T-cell (primary cell): ENCODE measurements at regions not wholly inside any gene's neighbourhood (a gene's known extent, or its start where the extent isn't known, plus 50 kb on each side); places are given as distances from the start of the nearest gene placed in this dataset.

ENCODE experiments used
- ATAC-seq, 4 experiments: fragments of 200-7000 bp in 3 of 4; fragments of 150-1000 bp in 1 of 4; cut with Tn5 transposase; replicated peaks in 1 of 4; 1 replicate in 3 of 4; 2 replicates in 1 of 4; pipeline ENCODE4 v1.10.0; 2021; ENCODE audit warnings: moderate library complexity in 3 of 4, mild to moderate bottlenecking in 2 of 4, moderate number of reproducible peaks in 1 of 4
- CTCF ChIA-PET, 2 donors: fragments of 300-600 bp; sonication (Branson Sonifier 250); formaldehyde crosslinking; loops; one replicate each; lab custom pipeline; 2022; ENCODE audit warnings: antibody characterized with exemption in 2 of 2; lab: Charles Lee
- POLR2A ChIA-PET, 2 donors: fragments of 300-600 bp; sonication (Branson Sonifier 250); formaldehyde crosslinking; loops; one replicate each; lab custom pipeline; 2022; ENCODE audit warnings: antibody characterized with exemption in 2 of 2; lab: Charles Lee
- DNase-seq, 35 experiments: peaks; one replicate each; pipeline versions ENCODE4 v3.0.0 to v3.0.0-alpha.2; 2013 to 2023
- H3K27ac ChIP-seq: one replicate; pipeline ENCODE4 v1.5.1; 2013; ENCODE audit warnings: low read length
- H3K27me3 ChIP-seq, 2 experiments: replicated peaks in 1 of 2; 1 replicate in 1 of 2; 2 replicates in 1 of 2; pipeline versions ENCODE4 v1.6.1 to v1.7.0; 2013; ENCODE audit warnings: low read length in 1 of 2, mixed read lengths in 1 of 2; ENCODE audit not compliant: control insufficient read depth in 2 of 2, insufficient read depth in 2 of 2; ENCODE audit errors: extremely low read depth in 1 of 2
- H3K36me3 ChIP-seq, 2 donors: 1 replicate in 1 of 2; 2 replicates in 1 of 2; pipeline versions ENCODE4 v1.6.1 to v1.7.0; 2013; ENCODE audit warnings: low read length in 1 of 2; ENCODE audit not compliant: control insufficient read depth in 2 of 2, insufficient read depth in 1 of 2; ENCODE audit errors: extremely low read depth in 1 of 2
- H3K4me1 ChIP-seq, 2 experiments: 1 replicate in 1 of 2; 2 replicates in 1 of 2; pipeline versions ENCODE4 v1.6.1 to v1.7.0; 2013; ENCODE audit warnings: low read length in 2 of 2, mixed read lengths in 1 of 2; ENCODE audit not compliant: insufficient read depth in 2 of 2, control insufficient read depth in 1 of 2; ENCODE audit errors: extremely low read depth in 1 of 2
- H3K4me3 ChIP-seq, 2 donors: 1 replicate in 1 of 2; 2 replicates in 1 of 2; pipeline versions ENCODE4 v1.5.1 to v1.7.0; 2013; ENCODE audit warnings: mild to moderate bottlenecking in 2 of 2, low read length in 1 of 2, moderate library complexity in 1 of 2; ENCODE audit not compliant: control insufficient read depth in 1 of 2; ENCODE audit errors: extremely low read depth in 1 of 2
- H3K9me3 ChIP-seq: 2 replicates; pipeline ENCODE4 v1.7.0; 2013
- H3K27ac Mint-ChIP-seq, 2 donors: one replicate each; pipeline ENCODE4 v1.8.0; 2020 to 2021; ENCODE audit warnings: mild to moderate bottlenecking in 2 of 2, mixed read lengths in 2 of 2
- H3K27me3 Mint-ChIP-seq, 2 donors: one replicate each; pipeline ENCODE4 v1.8.0; 2021 to 2022; ENCODE audit warnings: mixed read lengths in 2 of 2
- H3K36me3 Mint-ChIP-seq: one replicate; pipeline ENCODE4 v1.8.0; 2021; ENCODE audit warnings: mixed read lengths
- H3K4me1 Mint-ChIP-seq, 3 donors: one replicate each; pipeline ENCODE4 v1.8.0; 2020 to 2022; ENCODE audit warnings: mixed read lengths in 3 of 3, mild to moderate bottlenecking in 1 of 3
- H3K4me3 Mint-ChIP-seq, 3 donors: one replicate each; pipeline ENCODE4 v1.8.0; 2020 to 2022; ENCODE audit warnings: mild to moderate bottlenecking in 3 of 3, mixed read lengths in 3 of 3, moderate library complexity in 3 of 3
- H3K9me3 Mint-ChIP-seq, 3 donors: one replicate each; pipeline ENCODE4 v1.8.0; 2020 to 2022; ENCODE audit warnings: mixed read lengths in 3 of 3
- WGBS: methylation state at CpG from one replicate; pipeline ENCODE4 v1.1.5; 2013; ENCODE audit warnings: missing lambda C conversion rate; ENCODE audit not compliant: insufficient coverage; 5-methylcytosine and 5-hydroxymethylcytosine counted together

DNA sequence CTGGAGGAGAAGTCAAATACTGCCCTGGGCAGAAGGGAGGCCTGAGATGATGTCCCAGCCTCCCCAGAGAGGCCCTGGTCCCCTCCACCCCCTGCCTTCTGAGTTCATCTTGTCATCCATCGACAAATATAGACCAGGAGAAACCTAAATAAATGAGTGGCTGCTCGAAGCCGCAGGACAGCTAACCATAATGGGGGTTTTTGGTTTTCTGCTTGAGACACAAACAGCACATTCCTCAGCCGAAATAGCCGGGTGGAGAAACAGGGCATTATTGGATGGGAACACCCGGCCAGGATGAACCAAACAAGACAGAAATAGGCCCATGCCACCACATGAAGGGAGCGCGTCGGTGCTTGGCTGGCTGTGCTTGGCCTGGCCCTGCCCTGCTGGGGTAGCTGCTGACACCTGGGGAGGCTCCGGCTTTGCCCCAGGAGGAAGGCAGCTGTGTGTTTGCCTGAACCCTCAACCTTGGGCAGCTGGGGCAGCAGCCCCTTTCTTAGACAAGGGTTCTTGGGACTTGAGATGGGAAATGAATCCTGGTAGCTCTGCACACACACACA is 188.1 kb downstream of the IRX5 start:
- Mint-ChIP-seq H3K27ac (no peak overlapping the region), H3K27me3 (peaks cover 0 to 3% of the 10 kb centered on the region in 2 donors), H3K36me3 (no peaks in the 10 kb centered on the region), H3K9me3 (peaks cover 3 to 5% (median 3%) of the 10 kb centered on the region in 3 donors), H3K4me1 (no peaks in the 10 kb centered on the region), H3K4me3 (no peak overlapping the region)
- ATAC-seq (no peak), DNase-seq (no peak)
- 91% methylated on average over 10 of the region's 10 CpGs for WGBS
- no peak overlapping the region for H3K27ac ChIP-seq
- H3K27me3 ChIP-seq: peaks cover 0 to 9% of the 10 kb centered on the region in 2 experiments
- no peak overlapping the region for H3K4me3 ChIP-seq
- CTCF ChIA-PET: no interaction called here
- POLR2A ChIA-PET: no interaction called here
- no peaks in the 10 kb centered on the region for H3K4me1 ChIP-seq
- no peaks in the 10 kb centered on the region for H3K36me3 ChIP-seq
- no peaks in the 10 kb centered on the region for H3K9me3 ChIP-seq

DNA sequence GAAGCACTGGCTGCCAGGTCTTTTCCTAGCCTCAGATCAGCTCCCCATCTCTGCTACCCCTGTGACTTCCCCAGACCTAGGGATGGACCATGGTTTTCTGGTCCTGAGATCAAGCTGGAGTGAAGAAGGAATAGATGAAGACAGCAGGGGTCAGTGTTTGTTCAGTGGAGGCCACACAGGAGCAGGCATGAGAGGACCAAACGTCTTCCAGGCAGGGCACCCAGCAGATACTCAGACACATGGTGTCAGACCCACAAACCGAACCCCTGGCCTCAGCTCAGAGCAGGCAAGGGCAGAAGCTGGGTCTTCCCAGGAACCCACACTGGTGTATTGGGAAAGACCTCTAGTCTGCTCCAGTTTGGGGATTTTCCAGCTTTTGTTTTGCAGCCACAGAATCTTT is 189.7 kb downstream of the IRX5 start:
- CTCF ChIA-PET: no interaction called here
- ATAC-seq: no peak
- POLR2A ChIA-PET: no interaction called here
- H3K4me3 ChIP-seq: no peak overlapping the region
- no peaks in the 10 kb centered on the region for H3K36me3 ChIP-seq
- H3K9me3 ChIP-seq: no peaks in the 10 kb centered on the region
- Mint-ChIP-seq H3K27me3 (peaks cover 0 to 3% of the 10 kb centered on the region in 2 donors), H3K4me3 (no peak overlapping the region), H3K36me3 (no peaks in the 10 kb centered on the region), H3K9me3 (peaks cover 3 to 5% (median 3%) of the 10 kb centered on the region in 3 donors), H3K27ac (no peak overlapping the region), H3K4me1 (no peaks in the 10 kb centered on the region)
- peaks cover 0 to 8% of the 10 kb centered on the region in 2 experiments for H3K27me3 ChIP-seq
- whole genome bisulfite sequencing: 19% methylated on average over 2 of the region's 2 CpGs
- H3K4me1 ChIP-seq: no peaks in the 10 kb centered on the region
- no peak for DNase-seq
- no peak overlapping the region for H3K27ac ChIP-seq

- H3K4me3 Mint-ChIP-seq: no peak overlapping the region
- H3K27me3 Mint-ChIP-seq: peaks cover 0 to 3% of the 10 kb centered on the region in 2 donors
- ChIA-PET CTCF (no interaction called here), POLR2A (no interaction called here)
- DNase-seq: no peak
- H3K4me1 Mint-ChIP-seq: no peaks in the 10 kb centered on the region
- H3K27ac Mint-ChIP-seq: no peak overlapping the region
- WGBS: 83% methylated on average over 2 of the region's 4 CpGs
- Histone ChIP-seq H3K4me1 (no peaks in the 10 kb centered on the region), H3K36me3 (no peaks in the 10 kb centered on the region), H3K9me3 (no peaks in the 10 kb centered on the region), H3K27ac (no peak overlapping the region), H3K27me3 (peaks cover 0 to 8% of the 10 kb centered on the region in 2 experiments), H3K4me3 (no peak overlapping the region)
- H3K9me3 Mint-ChIP-seq: peaks cover 3 to 5% (median 3%) of the 10 kb centered on the region in 3 donors
- no peak for ATAC-seq
- no peaks in the 10 kb centered on the region for H3K36me3 Mint-ChIP-seq
These were observed 190.2 kb downstream of the IRX5 start for GRCh38 chr16:55120826-55121225.

GRCh38 chr16:55123652-55124051 is 193.0 kb downstream of the IRX5 start:
- no peak overlapping the region for H3K27ac ChIP-seq
- H3K36me3 ChIP-seq: no peaks in the 10 kb centered on the region
- POLR2A ChIA-PET: no interaction called here
- Mint-ChIP-seq H3K36me3 (no peaks in the 10 kb centered on the region), H3K27me3 (peaks cover 0 to 6% of the 10 kb centered on the region in 2 donors), H3K9me3 (peaks cover 3 to 6% (median 5%) of the 10 kb centered on the region in 3 donors), H3K27ac (no peak overlapping the region), H3K4me1 (no peaks in the 10 kb centered on the region), H3K4me3 (no peak overlapping the region)
- no CpG with 5 or more reads among the region's 1 CpG for WGBS
- CTCF ChIA-PET: no interaction called here
- no peak overlapping the region for H3K4me3 ChIP-seq
- no peaks in the 10 kb centered on the region for H3K4me1 ChIP-seq
- H3K9me3 ChIP-seq: no peaks in the 10 kb centered on the region
- ATAC-seq (no peak), DNase-seq (no peak)
- peaks cover 0 to 13% of the 10 kb centered on the region in 2 experiments for H3K27me3 ChIP-seq

GRCh38 chr16:55125818-55126385 is 195.2 kb downstream of the IRX5 start:
- CTCF ChIA-PET: no interaction called here
- POLR2A ChIA-PET: no interaction called here
- Mint-ChIP-seq H3K9me3 (peaks cover 3 to 5% (median 3%) of the 10 kb centered on the region in 3 donors), H3K36me3 (no peaks in the 10 kb centered on the region), H3K4me3 (no peak overlapping the region), H3K4me1 (no peaks in the 10 kb centered on the region), H3K27me3 (peaks cover 0 to 4% of the 10 kb centered on the region in 2 donors), H3K27ac (no peak overlapping the region)
- DNase-seq (no peak), ATAC-seq (no peak)
- H3K36me3 ChIP-seq: no peaks in the 10 kb centered on the region
- no peak overlapping the region for H3K27ac ChIP-seq
- H3K4me3 ChIP-seq: no peak overlapping the region
- peaks cover 0 to 11% of the 10 kb centered on the region in 2 experiments for H3K27me3 ChIP-seq
- H3K9me3 ChIP-seq: no peaks in the 10 kb centered on the region
- whole genome bisulfite sequencing: 94% methylated on average over 7 of the region's 8 CpGs
- no peaks in the 10 kb centered on the region for H3K4me1 ChIP-seq

DNA sequence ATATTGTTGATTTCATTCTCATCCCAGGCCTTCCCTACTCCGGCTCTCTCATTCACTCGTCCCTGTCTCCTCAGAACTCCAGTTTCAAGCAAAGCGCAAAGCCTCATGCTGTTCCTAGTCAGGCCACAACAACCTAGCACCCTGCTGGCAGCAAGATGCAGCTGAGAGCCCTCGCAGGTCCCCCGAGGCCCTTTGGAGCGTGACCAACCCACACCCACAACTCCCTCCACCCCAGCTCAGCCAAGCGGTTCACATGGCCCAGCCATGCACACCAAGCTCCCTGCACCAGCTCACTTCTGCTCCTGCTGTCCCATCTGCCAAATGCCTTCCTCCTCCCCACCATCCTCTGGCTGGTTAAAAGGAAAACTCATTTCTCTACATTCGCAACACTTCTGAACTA is 195.8 kb downstream of the IRX5 start:
- H3K27me3 ChIP-seq: peaks cover 0 to 10% of the 10 kb centered on the region in 2 experiments
- H3K36me3 Mint-ChIP-seq: no peaks in the 10 kb centered on the region
- ChIA-PET CTCF (no interaction called here), POLR2A (no interaction called here)
- H3K27ac ChIP-seq: no peak overlapping the region
- no peaks in the 10 kb centered on the region for H3K4me1 Mint-ChIP-seq
- no peaks in the 10 kb centered on the region for H3K4me1 ChIP-seq
- peaks cover 0 to 4% of the 10 kb centered on the region in 2 donors for H3K27me3 Mint-ChIP-seq
- no peak overlapping the region for H3K4me3 ChIP-seq
- no peak for ATAC-seq
- 69% methylated on average over 8 of the region's 8 CpGs for WGBS
- H3K9me3 ChIP-seq: no peaks in the 10 kb centered on the region
- no peaks in the 10 kb centered on the region for H3K36me3 ChIP-seq
- H3K4me3 Mint-ChIP-seq: no peak overlapping the region
- H3K27ac Mint-ChIP-seq: no peak overlapping the region
- H3K9me3 Mint-ChIP-seq: peaks cover 3 to 5% (median 3%) of the 10 kb centered on the region in 3 donors
- no peak for DNase-seq
